Lower leg skin (tissue), 4 donors: ENCODE measurements at regions not wholly inside any gene's neighbourhood (a gene's known extent, or its start where the extent isn't known, plus 50 kb on each side); places are given as distances from the start of the nearest gene placed in this dataset.

Experiments
- DNase-seq, 2 donors: peaks; one replicate each; pipeline ENCODE4 v3.0.0-alpha.2; 2019; ENCODE audit warnings: low spot score in 2 of 2
- H3K4me3 ChIP-seq: fragments of 200-600 bp; sonication (generic); 2 replicates; pipeline ENCODE4 v1.5.1; 2017; ENCODE audit warnings: mild to moderate bottlenecking, low read depth; ENCODE audit not compliant: poor library complexity, severe bottlenecking
- CTCF ChIP-seq, 3 donors: fragments of 450-650 bp; IDR thresholded peaks; one replicate each; pipeline ENCODE4 v1.5.1; 2016; ENCODE audit warnings: antibody characterized with exemption in 3 of 3, mild to moderate bottlenecking in 3 of 3, moderate library complexity in 2 of 3
- POLR2A ChIP-seq, 2 donors: fragments of 450-650 bp; IDR thresholded peaks; one replicate each; pipeline ENCODE4 v1.6.1; 2016 to 2017; ENCODE audit warnings: antibody characterized with exemption in 2 of 2, mild to moderate bottlenecking in 1 of 2, moderate library complexity in 1 of 2
- WGBS, 2 donors: methylation state at CpG; one replicate each; pipeline ENCODE4 v1.1.5; 2018; 5-methylcytosine and 5-hydroxymethylcytosine counted together
- intact Hi-C: fragments of 100-400 bp; cut with DNase I; formaldehyde crosslinking; loops from one replicate; pipeline ENCODE4 v1.15.0; 2023; ENCODE audit warnings: low total_unique reads

GRCh38 chr9:13550519-13550918 is 271.0 kb upstream of the MPDZ start:
- intact Hi-C loops = no loop called here
- WGBS, 2 donors = 69 to 86% methylated on average over 2 of the region's 2 CpGs
- no peak overlapping the region for H3K4me3 ChIP-seq
- TF ChIP-seq CTCF (IDR thresholded peaks at IDR 0.05) = no peak
- DNase-seq = no peak

GRCh38 chr9:13548535-13548934 is 269.0 kb upstream of the MPDZ start:
- H3K4me3 ChIP-seq = no peak overlapping the region
- WGBS, 2 donors = 88 to 98% methylated on average over 1 of the region's 1 CpG
- no peak for DNase-seq
- intact Hi-C loops = no loop called here
- no peak for TF ChIP-seq POLR2A (IDR thresholded peaks at IDR 0.05)
- TF ChIP-seq CTCF (IDR thresholded peaks at IDR 0.05) = no peak

GRCh38 chr9:13535141-13535540 is 255.6 kb upstream of the MPDZ start:
- 68 to 74% methylated on average over 5 of the region's 5 CpGs for whole genome bisulfite sequencing, 2 donors
- DNase-seq = peak in 1 of 2 donors; percentile 68
- no peak overlapping the region for H3K4me3 ChIP-seq
- TF ChIP-seq CTCF (IDR thresholded peaks at IDR 0.05) = no peak
- no peak for TF ChIP-seq POLR2A (IDR thresholded peaks at IDR 0.05)
- intact Hi-C loops = no loop called here

- no peak for TF ChIP-seq CTCF (IDR thresholded peaks at IDR 0.05)
- TF ChIP-seq POLR2A (IDR thresholded peaks at IDR 0.05) = no peak
- no peak overlapping the region for H3K4me3 ChIP-seq
- intact Hi-C loops = no loop called here
- 93 to 96% methylated on average over 2 of the region's 2 CpGs for WGBS, 2 donors
- DNase-seq = no peak
Measured at GRCh38 chr9:13534006-13534405, 254.5 kb upstream of the MPDZ start.

GRCh38 chr9:13532407-13532806 is 252.9 kb upstream of the MPDZ start:
- intact Hi-C loops = no loop called here
- DNase-seq = no peak
- H3K4me3 ChIP-seq = no peak overlapping the region
- 49 to 50% methylated on average over 2 of the region's 2 CpGs for WGBS, 2 donors
- TF ChIP-seq CTCF (IDR thresholded peaks at IDR 0.05) (no peak), POLR2A (IDR thresholded peaks at IDR 0.05) (no peak)

GRCh38 chr9:13529321-13530104 is 250.0 kb upstream of the MPDZ start:
- whole genome bisulfite sequencing, 2 donors = 49% methylated on average over 6 of the region's 6 CpGs
- no peak for TF ChIP-seq POLR2A (IDR thresholded peaks at IDR 0.05)

More at GRCh38 chr9:13529321-13530104, 250.0 kb upstream of the MPDZ start:
- H3K4me3 ChIP-seq = no peak overlapping the region
- no peak for DNase-seq
- intact Hi-C loops = no loop called here
